Choroid plexus epithelial cell (primary cell): ENCODE measurements at regions not wholly inside any gene's neighbourhood (a gene's known extent, or its start where the extent isn't known, plus 50 kb on each side); places are given as distances from the start of the nearest gene placed in this dataset.

ENCODE experiments used
- DNase-seq: peaks from one replicate; pipeline ENCODE4 v3.0.0-alpha.2; 2010; ENCODE audit warnings: low read depth
- H3K4me3 ChIP-seq: 2 replicates; pipeline ENCODE4 v1.5.1; 2011; ENCODE audit warnings: low read depth, mild to moderate bottlenecking, control low read depth, low read length, moderate library complexity
- CTCF ChIP-seq: conservative IDR thresholded peaks from 2 replicates; pipeline ENCODE4 v1.5.1; 2011; ENCODE audit warnings: low read depth, mild to moderate bottlenecking, control low read depth, inconsistent platforms, low read length, moderate library complexity

DNA sequence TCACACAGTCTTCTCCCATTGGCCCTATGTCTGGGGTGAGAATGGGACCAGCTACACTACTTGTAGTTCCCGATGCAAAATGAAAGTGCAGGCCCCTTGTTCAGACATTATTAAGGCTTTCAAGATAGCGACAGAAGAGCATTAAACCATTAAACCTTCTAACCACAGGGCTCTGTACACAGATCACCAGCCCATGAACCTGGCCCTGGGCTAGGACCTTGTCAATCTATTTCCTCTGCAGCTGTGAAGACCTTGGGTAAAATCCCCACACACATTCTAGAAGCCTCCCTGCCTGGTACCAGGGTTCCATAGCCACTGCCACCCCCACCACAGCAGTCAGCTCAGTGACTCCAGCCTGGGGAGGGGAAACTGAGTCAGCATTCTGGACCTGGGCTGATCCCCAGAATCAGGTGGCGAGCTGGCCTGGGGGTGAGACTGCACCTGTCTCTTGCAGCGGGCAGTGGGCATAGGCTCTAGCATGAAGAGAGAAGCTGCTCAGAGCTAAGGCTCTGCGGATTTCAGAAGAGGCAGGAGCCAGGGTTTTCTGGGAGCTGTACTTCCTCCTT lies 119.7 kb upstream of the LHX1 start:
- no peak for DNase-seq
- no peak overlapping the region for H3K4me3 ChIP-seq
- no peak for TF ChIP-seq CTCF

GRCh38 chr17:36818134-36818825 lies 119.0 kb upstream of the LHX1 start:
- no peak for TF ChIP-seq CTCF
- DNase-seq, result no peak
- H3K4me3 ChIP-seq, result no peak overlapping the region

GRCh38 chr17:36823850-36824677 lies 113.2 kb upstream of the LHX1 start:
- no peak overlapping the region for H3K4me3 ChIP-seq
- TF ChIP-seq CTCF, result no peak
- DNase-seq, result no peak

DNA sequence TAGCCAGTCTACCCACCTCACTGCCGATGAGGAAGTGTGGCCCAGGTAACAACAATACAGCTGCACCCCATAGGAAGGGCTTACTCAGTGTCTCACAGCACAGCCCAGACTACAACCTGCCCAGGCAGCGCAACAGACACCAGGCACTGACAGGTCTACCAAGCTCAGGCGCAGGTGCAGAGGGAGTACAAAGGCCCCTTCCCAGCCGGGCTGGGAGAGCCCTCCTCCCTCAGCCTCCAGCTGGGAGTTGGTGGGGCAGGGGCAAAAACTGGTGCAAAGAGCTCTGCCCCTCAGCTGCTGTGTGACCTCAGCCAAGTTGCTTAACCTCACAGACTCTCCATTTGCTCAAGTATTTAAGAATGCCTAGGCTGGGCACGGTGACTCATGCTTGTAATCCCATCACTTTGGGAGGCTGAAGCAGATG lies 112.6 kb upstream of the LHX1 start:
- DNase-seq, result peak; percentile 8
- no peak overlapping the region for H3K4me3 ChIP-seq
- no peak for TF ChIP-seq CTCF

DNA sequence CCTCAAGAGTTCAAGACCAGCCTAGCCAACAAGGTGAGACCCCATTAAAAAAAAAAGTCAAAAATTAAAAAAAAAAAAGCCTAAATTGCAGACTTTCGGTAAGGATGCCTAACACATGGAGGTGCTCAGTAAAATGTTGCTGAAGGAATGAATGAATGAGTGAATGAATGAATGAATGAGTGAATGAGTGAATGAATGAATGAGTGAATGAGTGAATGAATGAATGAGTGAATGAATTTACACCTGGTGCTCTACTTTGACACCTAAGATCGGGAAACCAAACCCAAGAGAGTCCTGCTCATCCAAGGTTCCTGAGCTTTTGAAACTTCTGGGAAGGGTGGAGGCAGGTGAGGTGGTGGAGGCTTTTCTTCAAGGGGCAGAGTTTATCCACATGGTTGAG lies 112.2 kb upstream of the LHX1 start:
- H3K4me3 ChIP-seq, result no peak overlapping the region
- TF ChIP-seq CTCF, result no peak
- DNase-seq, result no peak

DNA sequence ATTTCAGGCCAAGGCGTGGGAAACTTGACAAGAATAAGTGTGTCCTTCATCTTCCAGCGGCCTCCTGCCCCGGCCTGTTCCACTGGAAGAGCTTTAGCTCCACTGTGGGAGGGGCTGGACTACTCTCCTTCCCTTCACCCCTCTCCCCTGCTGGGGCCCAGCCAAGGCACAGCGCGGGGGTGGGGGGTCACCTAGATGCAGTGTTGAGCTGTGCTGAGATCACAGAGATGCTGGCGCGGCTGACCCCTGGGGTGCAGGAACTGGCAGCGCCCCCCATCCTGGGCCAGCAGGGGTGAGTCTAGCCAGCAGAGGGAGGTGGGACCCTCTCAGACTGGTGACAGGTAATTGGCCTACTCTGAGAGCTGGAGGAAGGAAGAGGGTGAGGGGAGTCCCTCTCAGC lies 111.8 kb upstream of the LHX1 start:
- no peak for TF ChIP-seq CTCF
- H3K4me3 ChIP-seq, result no peak overlapping the region
- no peak for DNase-seq

DNA sequence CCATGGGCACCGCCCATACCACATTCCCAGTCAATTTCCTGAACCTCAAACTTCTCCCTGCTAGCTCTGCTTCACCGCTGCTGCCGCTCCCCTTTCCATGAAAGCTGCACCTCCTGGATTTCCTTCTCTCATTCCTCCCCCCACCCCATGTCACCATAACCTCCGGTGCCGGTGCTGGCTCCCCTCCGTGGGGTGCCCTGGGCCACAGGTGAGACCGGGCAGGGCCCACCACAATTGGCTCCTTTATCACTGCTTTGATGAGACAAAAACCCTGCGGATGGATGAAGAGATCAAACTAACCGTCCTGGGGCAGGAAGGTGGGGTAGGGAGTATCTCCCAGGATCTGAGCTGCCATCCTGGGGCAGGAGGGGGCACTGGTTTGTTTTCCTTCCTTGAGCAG lies 111.3 kb upstream of the LHX1 start:
- no peak overlapping the region for H3K4me3 ChIP-seq
- no peak for DNase-seq
- no peak for TF ChIP-seq CTCF
